SU-DHL-6 (cell line): ENCODE measurements at regions not wholly inside any gene's neighbourhood (a gene's known extent, or its start where the extent isn't known, plus 50 kb on each side); places are given as distances from the start of the nearest gene placed in this dataset.

ENCODE experiments used
- H2AFZ ChIP-seq: fragments of 200-600 bp; sonication (generic); 2 replicates; pipeline ENCODE4 v1.6.1; 2014; ENCODE audit warnings: low read depth, mild to moderate bottlenecking, moderate library complexity, mixed read lengths, antibody characterized with exemption, low read length; ENCODE audit not compliant: severe bottlenecking
- H3F3A ChIP-seq: fragments of 200-600 bp; shearing (Covaris generic); 2 replicates; pipeline ENCODE4 v1.6.0; 2016; ENCODE audit warnings: antibody characterized with exemption, mild to moderate bottlenecking; ENCODE audit not compliant: insufficient read depth
- H3K27ac ChIP-seq: fragments of 200-600 bp; sonication (generic); 2 replicates; pipeline ENCODE4 v1.5.1; 2016; ENCODE audit warnings: low read depth, mild to moderate bottlenecking, low read length, moderate library complexity, mixed read lengths
- H3K27me3 ChIP-seq: fragments of 200-600 bp; sonication (generic), shearing (Covaris generic); 2 replicates; pipeline ENCODE4 v1.6.0; 2014; ENCODE audit warnings: mild to moderate bottlenecking, low read length
- H3K36me3 ChIP-seq: fragments of 200-600 bp; sonication (generic); 2 replicates; pipeline ENCODE4 v1.6.1; 2014; ENCODE audit warnings: mild to moderate bottlenecking, low read length, mixed read lengths
- H3K4me2 ChIP-seq: fragments of 300-600, 200-600 bp; shearing (Covaris generic), sonication (generic); 2 replicates; pipeline ENCODE4 v1.6.0; 2014; ENCODE audit warnings: low read length, low read depth, mild to moderate bottlenecking; ENCODE audit not compliant: poor library complexity, severe bottlenecking
- H3K4me3 ChIP-seq: fragments of 200-600 bp; sonication (generic); 2 replicates; pipeline ENCODE4 v1.5.1; 2014; ENCODE audit warnings: antibody characterized with exemption, low read length, mild to moderate bottlenecking, mixed read lengths; ENCODE audit not compliant: insufficient read depth, poor library complexity, severe bottlenecking
- H3K79me2 ChIP-seq: fragments of 200-600 bp; sonication (generic); 2 replicates; pipeline ENCODE4 v1.6.1; 2014; ENCODE audit warnings: mild to moderate bottlenecking, low read length, moderate library complexity; ENCODE audit not compliant: insufficient read depth
- H3K9ac ChIP-seq: fragments of 200-600 bp; sonication (generic); 2 replicates; pipeline ENCODE4 v1.7.0; 2014; ENCODE audit warnings: mild to moderate bottlenecking, low read length
- H3K9me2 ChIP-seq: fragments of 200-600 bp; sonication (generic); replicated peaks from 2 replicates; pipeline ENCODE4 v1.6.1; 2014; ENCODE audit warnings: low read length; ENCODE audit not compliant: insufficient read depth
- H3K9me3 ChIP-seq: fragments of 200-600 bp; sonication (generic); 2 replicates; pipeline ENCODE4 v1.6.1; 2014; ENCODE audit warnings: low read length, mixed read lengths; ENCODE audit not compliant: insufficient read depth
- H4K20me1 ChIP-seq: fragments of 200-600 bp; sonication (generic); 2 replicates; pipeline ENCODE4 v1.6.1; 2014; ENCODE audit warnings: low read depth, mild to moderate bottlenecking, antibody characterized with exemption, low read length, moderate library complexity, mixed read lengths
- EZH2phosphoT487 ChIP-seq: fragments of 200-600 bp; sonication (generic), shearing (Covaris generic); conservative IDR thresholded peaks from 2 replicates; pipeline ENCODE4 v1.6.1; 2018; ENCODE audit warnings: mild to moderate bottlenecking, antibody characterized with exemption, low read length, moderate library complexity, mixed read lengths
- TF ChIP-seq, protein P1 (sequence below): fragments of 200-600 bp; sonication (generic); IDR thresholded peaks from one replicate; pipeline ENCODE4 v1.5.1; 2017; ENCODE audit warnings: antibody characterized with exemption, mild to moderate bottlenecking, low read length, moderate library complexity; ENCODE audit not compliant: insufficient read depth, poor library complexity, severe bottlenecking

GRCh38 chr4:13710246-13710885 is 82.8 kb upstream of the BOD1L1 start:
- no peaks in the 10 kb centered on the region for H3K79me2 ChIP-seq

DNA sequence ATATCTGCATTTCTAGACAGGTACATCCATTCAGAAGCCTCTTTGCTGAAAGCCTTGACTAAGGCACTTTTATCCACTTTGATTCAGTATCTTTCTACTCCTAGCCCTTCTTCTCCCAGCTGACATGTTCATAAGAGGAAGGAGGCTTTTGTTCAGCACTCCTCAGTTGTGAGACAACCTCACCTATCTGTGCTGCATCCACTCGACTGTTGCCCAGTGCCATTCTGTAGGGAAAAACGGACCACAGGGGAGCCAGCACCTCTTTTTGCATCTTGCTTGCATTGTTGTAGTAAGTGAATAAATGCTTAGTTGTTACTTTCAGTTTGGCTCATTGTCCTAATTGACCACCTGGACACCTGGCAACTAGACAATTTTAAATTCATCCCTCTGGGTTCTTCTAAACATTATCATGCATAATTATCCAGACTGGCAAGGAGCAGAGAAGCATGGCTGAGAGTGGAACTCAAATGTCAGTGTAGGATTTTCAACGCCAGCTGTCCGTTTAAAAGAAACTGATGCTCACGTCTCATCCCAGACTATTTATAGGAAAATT is 83.8 kb upstream of the BOD1L1 start:
- no peak for TF ChIP-seq EZH2phosphoT487
- TF ChIP-seq, protein P1, sequence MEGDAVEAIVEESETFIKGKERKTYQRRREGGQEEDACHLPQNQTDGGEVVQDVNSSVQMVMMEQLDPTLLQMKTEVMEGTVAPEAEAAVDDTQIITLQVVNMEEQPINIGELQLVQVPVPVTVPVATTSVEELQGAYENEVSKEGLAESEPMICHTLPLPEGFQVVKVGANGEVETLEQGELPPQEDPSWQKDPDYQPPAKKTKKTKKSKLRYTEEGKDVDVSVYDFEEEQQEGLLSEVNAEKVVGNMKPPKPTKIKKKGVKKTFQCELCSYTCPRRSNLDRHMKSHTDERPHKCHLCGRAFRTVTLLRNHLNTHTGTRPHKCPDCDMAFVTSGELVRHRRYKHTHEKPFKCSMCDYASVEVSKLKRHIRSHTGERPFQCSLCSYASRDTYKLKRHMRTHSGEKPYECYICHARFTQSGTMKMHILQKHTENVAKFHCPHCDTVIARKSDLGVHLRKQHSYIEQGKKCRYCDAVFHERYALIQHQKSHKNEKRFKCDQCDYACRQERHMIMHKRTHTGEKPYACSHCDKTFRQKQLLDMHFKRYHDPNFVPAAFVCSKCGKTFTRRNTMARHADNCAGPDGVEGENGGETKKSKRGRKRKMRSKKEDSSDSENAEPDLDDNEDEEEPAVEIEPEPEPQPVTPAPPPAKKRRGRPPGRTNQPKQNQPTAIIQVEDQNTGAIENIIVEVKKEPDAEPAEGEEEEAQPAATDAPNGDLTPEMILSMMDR = no peak
- Histone ChIP-seq H3K79me2 (no peaks in the 10 kb centered on the region), H3K4me2 (no peak overlapping the region), H3K9me3 (no peaks in the 10 kb centered on the region), H4K20me1 (no peaks in the 10 kb centered on the region), H3K9me2 (no peaks in the 10 kb centered on the region), H3K27ac (no peak overlapping the region), H3K9ac (no peak overlapping the region), H3K27me3 (no peaks in the 10 kb centered on the region), H3K4me3 (no peak overlapping the region), H3K36me3 (no peaks in the 10 kb centered on the region), H3F3A (no peaks in the 10 kb centered on the region), H2AFZ (no peak overlapping the region)

More at GRCh38 chr4:13710246-13710885, 82.8 kb upstream of the BOD1L1 start:
- Histone ChIP-seq H4K20me1 (no peaks in the 10 kb centered on the region), H3K27ac (no peak overlapping the region), H3K9me3 (no peaks in the 10 kb centered on the region), H3K4me2 (no peak overlapping the region), H3K9ac (no peak overlapping the region), H3K4me3 (no peak overlapping the region), H3K27me3 (no peaks in the 10 kb centered on the region), H3K36me3 (no peaks in the 10 kb centered on the region), H2AFZ (no peak overlapping the region), H3K9me2 (no peaks in the 10 kb centered on the region), H3F3A (no peaks in the 10 kb centered on the region)
- TF ChIP-seq, protein P1 = no peak
- no peak for TF ChIP-seq EZH2phosphoT487

DNA sequence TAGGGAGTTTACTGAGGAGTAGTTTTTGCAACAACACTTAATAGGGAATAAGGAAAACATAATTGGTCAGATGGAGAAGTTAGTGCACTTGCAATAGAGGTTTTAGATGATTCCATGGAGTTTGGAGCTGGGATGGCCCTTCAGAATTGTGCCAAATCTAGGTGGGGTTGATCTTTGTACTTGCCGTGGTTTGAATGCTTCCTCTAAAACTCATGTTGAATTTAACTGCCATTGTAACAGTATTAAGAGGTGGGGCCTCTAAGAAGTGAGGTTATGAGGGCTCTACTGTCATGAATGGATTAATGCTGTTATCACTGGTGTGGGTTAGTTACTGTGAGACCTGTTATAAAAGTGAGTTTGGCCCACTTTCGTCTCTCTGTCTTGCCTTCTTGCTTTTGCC is 94.4 kb upstream of the BOD1L1 start:
- Histone ChIP-seq H3K36me3 (no peaks in the 10 kb centered on the region), H3K9me3 (no peaks in the 10 kb centered on the region), H3K9me2 (no peaks in the 10 kb centered on the region), H3K4me3 (no peak overlapping the region), H3F3A (no peaks in the 10 kb centered on the region), H4K20me1 (no peaks in the 10 kb centered on the region), H3K27ac (no peak overlapping the region), H3K79me2 (no peaks in the 10 kb centered on the region), H3K9ac (no peak overlapping the region), H3K4me2 (no peak overlapping the region), H3K27me3 (no peaks in the 10 kb centered on the region), H2AFZ (no peak overlapping the region)
- TF ChIP-seq, protein P1 = no peak
- TF ChIP-seq EZH2phosphoT487 = no peak
